LNCaP clone FGC (cell line): ENCODE measurements at regions not wholly inside any gene's neighbourhood (a gene's known extent, or its start where the extent isn't known, plus 50 kb on each side); places are given as distances from the start of the nearest gene placed in this dataset.

Source experiments
- DNase-seq: peaks from one replicate; pipeline ENCODE4 v3.0.0-alpha.2; 2011; ENCODE audit warnings: low read depth
- H3K4me3 ChIP-seq: 2 replicates; pipeline ENCODE4 v1.5.1; 2011; ENCODE audit warnings: mild to moderate bottlenecking, low read depth, low read length, control low read depth
- TF ChIP-seq, protein P1 (sequence below): IDR thresholded peaks from 2 replicates; pipeline ENCODE4 v1.5.1; 2012; ENCODE audit warnings: mild to moderate bottlenecking; ENCODE audit not compliant: control insufficient read depth, insufficient read depth; ENCODE audit errors: extremely low read depth

DNA sequence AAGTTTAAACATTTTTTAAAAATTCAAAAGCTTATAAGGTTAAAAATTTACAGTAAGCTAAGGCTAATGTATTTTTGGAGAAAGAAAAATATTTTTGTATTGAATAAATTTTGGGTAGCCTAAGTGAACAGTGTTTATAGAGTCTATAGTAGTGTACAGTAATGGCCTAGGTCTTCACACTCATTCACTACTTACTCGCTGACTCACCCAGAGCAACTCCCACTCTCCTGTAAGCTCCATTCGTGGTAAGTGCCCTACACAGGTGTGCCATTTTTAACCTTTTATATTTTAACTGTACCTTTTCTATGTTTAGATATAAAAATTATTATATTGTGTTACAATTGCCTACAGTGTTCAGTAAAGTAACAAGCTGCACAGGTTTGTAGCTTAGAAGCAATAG, 96.6 kb upstream of the FREM2 start:
- TF ChIP-seq, protein P1, sequence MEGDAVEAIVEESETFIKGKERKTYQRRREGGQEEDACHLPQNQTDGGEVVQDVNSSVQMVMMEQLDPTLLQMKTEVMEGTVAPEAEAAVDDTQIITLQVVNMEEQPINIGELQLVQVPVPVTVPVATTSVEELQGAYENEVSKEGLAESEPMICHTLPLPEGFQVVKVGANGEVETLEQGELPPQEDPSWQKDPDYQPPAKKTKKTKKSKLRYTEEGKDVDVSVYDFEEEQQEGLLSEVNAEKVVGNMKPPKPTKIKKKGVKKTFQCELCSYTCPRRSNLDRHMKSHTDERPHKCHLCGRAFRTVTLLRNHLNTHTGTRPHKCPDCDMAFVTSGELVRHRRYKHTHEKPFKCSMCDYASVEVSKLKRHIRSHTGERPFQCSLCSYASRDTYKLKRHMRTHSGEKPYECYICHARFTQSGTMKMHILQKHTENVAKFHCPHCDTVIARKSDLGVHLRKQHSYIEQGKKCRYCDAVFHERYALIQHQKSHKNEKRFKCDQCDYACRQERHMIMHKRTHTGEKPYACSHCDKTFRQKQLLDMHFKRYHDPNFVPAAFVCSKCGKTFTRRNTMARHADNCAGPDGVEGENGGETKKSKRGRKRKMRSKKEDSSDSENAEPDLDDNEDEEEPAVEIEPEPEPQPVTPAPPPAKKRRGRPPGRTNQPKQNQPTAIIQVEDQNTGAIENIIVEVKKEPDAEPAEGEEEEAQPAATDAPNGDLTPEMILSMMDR, result no peak
- no peak overlapping the region for H3K4me3 ChIP-seq
- DNase-seq, result no peak

DNA sequence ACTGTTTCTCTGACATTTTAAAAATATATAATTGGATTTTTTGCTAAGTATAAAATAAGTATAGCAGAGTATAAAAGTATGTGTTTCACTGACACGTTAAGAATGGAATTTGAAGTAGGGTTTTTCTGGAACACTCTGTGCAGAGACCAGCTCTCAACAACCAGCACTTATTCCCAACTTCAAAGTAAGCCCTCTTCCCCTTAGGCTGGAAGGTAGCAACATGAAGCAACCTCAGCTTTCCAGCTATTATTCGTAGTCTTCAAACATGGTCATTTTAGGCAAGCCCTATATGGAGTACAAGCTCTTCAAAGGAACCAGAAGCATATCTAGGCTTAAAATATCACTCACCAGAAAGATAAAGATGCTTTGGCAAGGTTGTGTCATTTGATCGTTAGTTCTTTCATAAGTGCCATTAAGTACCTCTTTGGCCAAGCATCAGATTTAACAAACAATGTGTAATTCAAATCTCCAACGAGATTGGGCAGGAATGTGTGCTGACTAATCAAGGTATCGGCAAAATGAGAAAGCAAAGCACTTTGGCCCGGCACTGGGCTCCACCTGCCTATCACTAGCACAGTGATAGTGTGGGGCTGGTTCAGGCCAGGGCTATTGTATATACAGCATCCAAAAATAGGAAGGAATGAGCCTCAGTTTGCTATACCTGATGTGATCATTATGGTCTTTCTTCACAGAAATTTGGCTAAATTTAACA, 95.9 kb upstream of the FREM2 start:
- DNase-seq, result no peak
- no peak overlapping the region for H3K4me3 ChIP-seq
- TF ChIP-seq, protein P1, result no peak

DNA sequence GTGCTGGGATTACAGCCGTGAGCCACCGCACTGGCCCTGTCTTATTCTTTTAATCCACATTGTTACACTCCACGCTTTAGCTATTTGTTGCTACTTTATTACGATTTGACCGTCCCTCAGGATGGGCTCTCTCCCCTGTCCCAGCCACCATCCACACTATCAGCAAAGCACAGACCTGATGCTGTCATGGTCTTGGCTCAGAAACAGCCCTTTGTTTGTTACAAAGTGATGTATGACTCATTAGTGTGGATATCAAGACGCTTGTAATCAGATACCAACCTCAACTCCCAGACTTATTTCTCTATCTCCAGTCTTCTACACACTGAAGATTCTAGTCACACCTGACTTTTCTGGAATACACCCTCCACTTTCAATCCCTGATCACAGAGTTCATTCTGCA, 84.6 kb upstream of the FREM2 start:
- TF ChIP-seq, protein P1, result no peak
- no peak overlapping the region for H3K4me3 ChIP-seq
- no peak for DNase-seq

DNA sequence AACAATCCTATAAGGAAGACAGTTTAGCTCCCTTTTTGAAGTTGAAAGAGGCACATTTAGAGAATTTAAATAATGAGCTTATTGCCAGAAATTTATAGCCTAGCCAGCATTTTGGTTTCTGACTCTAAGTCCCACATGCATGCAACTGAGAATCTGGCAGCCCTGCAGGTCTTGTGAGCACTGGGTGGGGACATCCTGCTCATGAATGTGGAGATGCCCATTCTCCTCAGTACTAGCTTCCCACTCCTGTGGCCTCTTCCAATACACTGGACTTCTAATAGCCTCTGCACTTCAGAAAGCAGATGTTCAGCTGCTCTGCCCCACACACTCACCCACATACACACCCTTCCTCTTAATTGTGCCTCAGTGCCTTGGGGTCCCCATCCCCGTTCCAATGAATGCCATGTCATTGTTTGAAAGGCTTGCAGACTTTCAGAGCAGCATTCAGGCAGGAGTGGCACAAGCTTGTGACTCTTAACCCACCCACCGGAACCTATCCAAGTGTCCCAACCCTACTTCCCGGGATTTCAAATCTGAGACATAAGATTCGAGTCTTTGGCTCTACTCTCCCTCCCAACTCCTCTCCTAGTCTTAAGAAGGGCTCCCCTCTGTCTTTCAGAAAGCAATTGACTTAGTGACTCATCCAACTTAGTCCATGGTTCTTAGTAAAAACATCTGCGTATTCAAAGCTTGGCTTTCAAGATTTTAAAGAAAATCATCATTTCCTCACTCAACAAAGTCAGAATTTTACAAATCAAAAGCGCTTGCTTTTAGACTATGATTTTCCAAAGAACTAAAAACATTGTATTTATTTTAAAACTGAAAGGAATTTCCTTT, 80.0 kb upstream of the FREM2 start:
- H3K4me3 ChIP-seq, result no peak overlapping the region
- TF ChIP-seq, protein P1, result no peak
- no peak for DNase-seq

DNA sequence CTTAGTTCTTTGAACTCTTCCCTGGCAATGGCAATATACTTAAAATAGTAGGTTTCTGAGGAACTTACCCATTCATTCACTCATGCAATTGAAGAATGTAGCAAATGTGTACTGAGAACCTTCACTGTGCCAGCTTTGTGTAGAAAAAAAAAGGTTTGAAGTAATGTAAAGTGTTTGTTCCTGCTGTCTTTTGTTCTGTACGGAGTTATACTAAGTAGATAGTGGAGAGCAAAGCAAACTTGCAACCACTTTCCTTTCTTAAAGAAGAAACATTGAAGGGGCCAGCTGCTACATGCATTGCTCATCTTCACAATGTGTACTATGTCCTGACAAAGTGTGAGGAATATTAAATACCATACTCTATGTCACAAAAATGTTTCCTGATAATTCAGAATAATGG, 68.9 kb upstream of the FREM2 start:
- H3K4me3 ChIP-seq, result no peak overlapping the region
- TF ChIP-seq, protein P1, result no peak
- DNase-seq, result no peak

DNA sequence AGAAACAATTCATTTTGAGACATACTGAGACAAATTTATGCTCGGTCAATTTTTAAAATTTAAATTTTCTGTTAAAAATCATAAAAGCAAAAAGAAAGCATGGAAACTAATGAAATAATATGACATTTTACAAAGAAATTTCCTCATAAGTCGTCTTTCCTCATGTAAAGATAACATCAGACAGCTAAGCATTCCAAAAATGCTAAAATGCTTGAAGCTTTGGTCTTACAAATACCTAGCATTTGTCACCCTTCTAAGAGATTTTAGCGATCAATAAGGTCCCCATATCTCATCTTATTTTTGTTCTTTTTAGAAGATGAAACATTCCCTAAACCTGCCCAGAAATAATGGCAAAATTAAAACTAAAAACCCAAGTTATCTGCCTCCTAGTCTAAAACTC, 68.5 kb upstream of the FREM2 start:
- TF ChIP-seq, protein P1, result no peak
- DNase-seq, result no peak
- no peak overlapping the region for H3K4me3 ChIP-seq
